Fibroblast of mammary gland (primary cell): ENCODE measurements at regions not wholly inside any gene's neighbourhood (a gene's known extent, or its start where the extent isn't known, plus 50 kb on each side); places are given as distances from the start of the nearest gene placed in this dataset.
"Not testable (repeated sequence)": the region's sequence is repeated elsewhere in the genome, so short reads cannot be mapped to it uniquely, and the experiment has no call there.

Experiments
- DNase-seq: peaks from one replicate; pipeline ENCODE4 v3.0.0-alpha.2; 2010; ENCODE audit warnings: low read depth
- H3K4me3 ChIP-seq: 2 replicates; pipeline ENCODE4 v1.5.1; 2011; ENCODE audit warnings: low read depth, mild to moderate bottlenecking, low read length, moderate library complexity; ENCODE audit not compliant: control insufficient read depth
- TF ChIP-seq, protein P1 (sequence below): conservative IDR thresholded peaks from 2 replicates; pipeline ENCODE4 v1.5.1; 2011; ENCODE audit warnings: low read depth, low read length, inconsistent platforms; ENCODE audit not compliant: control insufficient read depth, insufficient read depth

- TF ChIP-seq, protein P1, sequence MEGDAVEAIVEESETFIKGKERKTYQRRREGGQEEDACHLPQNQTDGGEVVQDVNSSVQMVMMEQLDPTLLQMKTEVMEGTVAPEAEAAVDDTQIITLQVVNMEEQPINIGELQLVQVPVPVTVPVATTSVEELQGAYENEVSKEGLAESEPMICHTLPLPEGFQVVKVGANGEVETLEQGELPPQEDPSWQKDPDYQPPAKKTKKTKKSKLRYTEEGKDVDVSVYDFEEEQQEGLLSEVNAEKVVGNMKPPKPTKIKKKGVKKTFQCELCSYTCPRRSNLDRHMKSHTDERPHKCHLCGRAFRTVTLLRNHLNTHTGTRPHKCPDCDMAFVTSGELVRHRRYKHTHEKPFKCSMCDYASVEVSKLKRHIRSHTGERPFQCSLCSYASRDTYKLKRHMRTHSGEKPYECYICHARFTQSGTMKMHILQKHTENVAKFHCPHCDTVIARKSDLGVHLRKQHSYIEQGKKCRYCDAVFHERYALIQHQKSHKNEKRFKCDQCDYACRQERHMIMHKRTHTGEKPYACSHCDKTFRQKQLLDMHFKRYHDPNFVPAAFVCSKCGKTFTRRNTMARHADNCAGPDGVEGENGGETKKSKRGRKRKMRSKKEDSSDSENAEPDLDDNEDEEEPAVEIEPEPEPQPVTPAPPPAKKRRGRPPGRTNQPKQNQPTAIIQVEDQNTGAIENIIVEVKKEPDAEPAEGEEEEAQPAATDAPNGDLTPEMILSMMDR = no peak
- DNase-seq = no peak
- no peak overlapping the region for H3K4me3 ChIP-seq
Measured at GRCh38 chr2:82345910-82346309, 2041.4 kb upstream of the LRRTM1 start.

- TF ChIP-seq, protein P1 = no peak
- no peak for DNase-seq
- no peak overlapping the region for H3K4me3 ChIP-seq
Measured at GRCh38 chr2:82344670-82345069, 2040.1 kb upstream of the LRRTM1 start.

DNA sequence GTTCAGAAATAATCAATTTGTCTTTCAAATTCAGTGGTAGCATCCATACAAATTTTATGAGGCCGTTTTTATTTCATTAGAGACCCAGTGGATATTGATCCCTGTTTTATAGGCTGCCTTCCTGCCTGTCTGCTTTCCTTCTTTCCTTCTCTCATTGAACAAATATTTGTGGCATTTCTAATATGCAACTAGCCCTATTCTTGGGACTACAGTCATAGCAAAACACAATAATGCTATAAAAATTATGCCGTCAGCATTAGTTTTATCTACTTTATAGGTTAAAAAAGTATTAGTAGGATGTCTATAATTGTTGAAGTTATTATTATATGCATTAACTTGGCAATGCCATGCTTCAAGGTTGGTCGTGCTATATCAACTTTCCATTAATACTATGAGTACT is 2037.8 kb upstream of the LRRTM1 start:
- TF ChIP-seq, protein P1 = no peak
- H3K4me3 ChIP-seq = no peak overlapping the region
- no peak for DNase-seq

- no peak for DNase-seq
- TF ChIP-seq, protein P1 = no peak
- H3K4me3 ChIP-seq = no peak overlapping the region
Measured at GRCh38 chr2:82340578-82341053, 2036.1 kb upstream of the LRRTM1 start.

DNA sequence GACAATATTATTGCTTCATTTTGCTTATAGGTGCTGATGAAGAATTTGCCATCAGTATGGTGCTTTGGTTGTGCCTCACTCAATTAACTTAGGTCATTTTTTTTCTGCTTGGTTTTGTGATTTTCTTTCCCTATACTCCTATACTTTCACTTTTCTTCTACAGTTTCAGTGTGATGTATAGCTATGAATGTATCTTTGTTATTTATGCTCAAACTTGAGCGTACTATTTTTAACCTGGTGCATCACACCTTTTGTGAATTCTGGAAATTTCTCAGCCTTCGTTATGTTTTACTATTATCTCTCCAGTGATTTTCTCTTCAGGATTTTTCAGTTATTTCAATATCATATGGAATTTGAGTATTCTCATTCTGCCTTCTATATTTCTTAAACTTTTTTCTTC is 2035.3 kb upstream of the LRRTM1 start:
- no peak for DNase-seq
- TF ChIP-seq, protein P1 = no peak
- H3K4me3 ChIP-seq = no peak overlapping the region

DNA sequence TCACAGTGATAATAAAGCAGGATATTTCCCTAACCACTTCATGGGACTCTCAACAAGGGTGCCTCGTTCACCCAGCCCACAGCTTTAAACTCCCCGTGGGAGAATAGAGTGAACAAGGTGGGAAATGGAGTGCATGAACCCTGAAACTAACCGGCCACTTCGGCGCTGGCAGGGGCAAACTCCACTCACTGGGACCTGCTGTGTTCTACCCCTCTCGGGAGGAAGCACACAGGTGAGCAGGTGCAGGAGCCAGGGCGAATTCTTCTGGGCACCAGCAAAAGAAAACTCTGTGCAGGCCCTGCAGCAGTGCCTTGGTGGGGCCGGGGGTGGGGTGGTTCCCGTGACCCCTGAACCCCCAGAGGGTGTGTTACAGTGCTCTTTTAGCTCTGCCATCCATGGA is 2029.1 kb upstream of the LRRTM1 start:
- no peak for DNase-seq
- TF ChIP-seq, protein P1 = no peak
- no peak overlapping the region for H3K4me3 ChIP-seq

- DNase-seq = no peak
- TF ChIP-seq, protein P1 = no peak
- H3K4me3 ChIP-seq = no peak overlapping the region
Measured at GRCh38 chr2:82330155-82330554, 2025.6 kb upstream of the LRRTM1 start.

- H3K4me3 ChIP-seq, DNase-seq: not testable (repeated sequence)
Measured at GRCh38 chr2:82326180-82326767, 2021.7 kb upstream of the LRRTM1 start.
